HUES48 (cell line): ENCODE measurements at regions not wholly inside any gene's neighbourhood (a gene's known extent, or its start where the extent isn't known, plus 50 kb on each side); places are given as distances from the start of the nearest gene placed in this dataset.

Source experiments
- H3K27ac ChIP-seq: one replicate; pipeline ENCODE4 v1.7.0; 2013; ENCODE audit warnings: low read depth, low read length, inconsistent platforms
- H3K27me3 ChIP-seq: 2 replicates; pipeline ENCODE4 v1.6.1; 2013; ENCODE audit warnings: mild to moderate bottlenecking, low read length; ENCODE audit not compliant: control insufficient read depth, insufficient read depth
- H3K36me3 ChIP-seq: 2 replicates; pipeline ENCODE4 v1.6.1; 2013; ENCODE audit warnings: low read length; ENCODE audit not compliant: control insufficient read depth, insufficient read depth
- H3K4me1 ChIP-seq: 2 replicates; pipeline ENCODE4 v1.6.1; 2013; ENCODE audit warnings: mild to moderate bottlenecking, low read length; ENCODE audit not compliant: control insufficient read depth, insufficient read depth
- H3K4me3 ChIP-seq: 2 replicates; pipeline ENCODE4 v1.5.1; 2013; ENCODE audit warnings: mild to moderate bottlenecking, low read depth, low read length
- H3K9ac ChIP-seq: 2 replicates; pipeline ENCODE4 v1.6.1; 2013; ENCODE audit warnings: mild to moderate bottlenecking, low read depth, low read length, moderate library complexity
- H3K9me3 ChIP-seq: 2 replicates; pipeline ENCODE4 v1.6.1; 2013; ENCODE audit warnings: low read length; ENCODE audit not compliant: control insufficient read depth, insufficient read depth

DNA sequence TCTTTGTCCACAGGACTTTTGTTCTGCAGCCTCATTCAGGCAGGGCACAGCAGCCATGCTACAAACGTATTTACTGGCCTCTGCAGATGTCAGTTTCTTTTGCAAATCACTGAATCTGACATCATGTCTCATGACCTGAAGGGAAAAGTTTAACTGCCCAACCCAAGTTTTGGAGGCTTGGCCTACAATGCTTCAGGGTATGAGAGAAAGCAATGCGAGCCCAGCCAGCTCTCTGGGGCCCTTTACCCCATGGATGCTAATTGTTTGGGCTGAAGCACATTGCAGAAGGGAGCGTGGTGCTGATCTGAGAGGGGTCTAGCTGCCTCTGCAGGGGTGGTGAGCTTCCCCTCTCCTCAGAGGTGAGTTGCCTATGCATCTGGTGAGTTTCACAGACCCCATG lies 179.9 kb upstream of the CXCL12 start:
- no peaks in the 10 kb centered on the region for H3K27me3 ChIP-seq
- no peaks in the 10 kb centered on the region for H3K9me3 ChIP-seq
- H3K36me3 ChIP-seq, result no peaks in the 10 kb centered on the region
- H3K9ac ChIP-seq, result no peak overlapping the region
- H3K4me1 ChIP-seq, result no peaks in the 10 kb centered on the region
- no peak overlapping the region for H3K27ac ChIP-seq
- H3K4me3 ChIP-seq, result no peak overlapping the region

DNA sequence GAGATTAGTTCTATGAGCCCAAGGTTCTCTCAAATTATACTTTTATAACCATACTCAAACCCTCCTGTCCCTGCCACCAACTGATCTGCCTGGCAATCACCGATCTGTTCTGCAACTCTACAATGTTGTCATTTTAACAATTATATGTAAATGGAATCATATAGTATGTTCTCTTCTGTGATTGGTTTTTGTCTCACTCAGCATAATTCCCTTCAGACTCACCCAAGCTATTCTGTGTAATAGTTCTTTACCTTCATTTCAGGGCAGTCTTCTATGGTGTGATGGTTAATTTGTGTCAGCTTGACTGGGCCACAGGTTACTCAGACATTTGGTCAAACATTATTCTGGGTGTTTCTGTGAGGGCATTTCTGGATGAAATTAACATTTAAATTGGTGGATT lies 181.9 kb upstream of the CXCL12 start:
- H3K27me3 ChIP-seq, result no peaks in the 10 kb centered on the region
- H3K9ac ChIP-seq, result no peak overlapping the region
- H3K36me3 ChIP-seq, result no peaks in the 10 kb centered on the region
- H3K27ac ChIP-seq, result no peak overlapping the region
- no peaks in the 10 kb centered on the region for H3K4me1 ChIP-seq
- H3K4me3 ChIP-seq, result no peak overlapping the region
- no peaks in the 10 kb centered on the region for H3K9me3 ChIP-seq

DNA sequence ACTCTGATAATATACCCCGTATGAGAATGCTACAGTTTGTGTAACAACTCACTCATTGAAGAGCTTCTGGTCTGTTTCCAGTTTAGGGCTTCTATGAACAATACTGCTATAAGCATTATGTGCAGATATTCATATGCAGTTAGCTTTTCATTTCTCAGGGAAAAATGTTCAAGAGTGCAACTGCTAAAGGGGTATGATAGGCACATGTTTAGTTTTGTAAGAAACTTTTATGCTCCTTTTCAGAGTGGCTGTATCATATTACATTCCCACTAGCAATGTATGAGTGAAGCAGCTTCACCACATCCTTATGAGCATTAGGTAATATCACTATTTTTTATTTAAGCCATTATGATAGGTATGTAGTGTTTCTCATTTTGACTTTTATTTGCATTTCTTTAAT lies 182.6 kb upstream of the CXCL12 start:
- H3K27ac ChIP-seq, result no peak overlapping the region
- no peaks in the 10 kb centered on the region for H3K4me1 ChIP-seq
- H3K4me3 ChIP-seq, result no peak overlapping the region
- no peak overlapping the region for H3K9ac ChIP-seq
- no peaks in the 10 kb centered on the region for H3K9me3 ChIP-seq
- no peaks in the 10 kb centered on the region for H3K36me3 ChIP-seq
- H3K27me3 ChIP-seq, result no peaks in the 10 kb centered on the region

DNA sequence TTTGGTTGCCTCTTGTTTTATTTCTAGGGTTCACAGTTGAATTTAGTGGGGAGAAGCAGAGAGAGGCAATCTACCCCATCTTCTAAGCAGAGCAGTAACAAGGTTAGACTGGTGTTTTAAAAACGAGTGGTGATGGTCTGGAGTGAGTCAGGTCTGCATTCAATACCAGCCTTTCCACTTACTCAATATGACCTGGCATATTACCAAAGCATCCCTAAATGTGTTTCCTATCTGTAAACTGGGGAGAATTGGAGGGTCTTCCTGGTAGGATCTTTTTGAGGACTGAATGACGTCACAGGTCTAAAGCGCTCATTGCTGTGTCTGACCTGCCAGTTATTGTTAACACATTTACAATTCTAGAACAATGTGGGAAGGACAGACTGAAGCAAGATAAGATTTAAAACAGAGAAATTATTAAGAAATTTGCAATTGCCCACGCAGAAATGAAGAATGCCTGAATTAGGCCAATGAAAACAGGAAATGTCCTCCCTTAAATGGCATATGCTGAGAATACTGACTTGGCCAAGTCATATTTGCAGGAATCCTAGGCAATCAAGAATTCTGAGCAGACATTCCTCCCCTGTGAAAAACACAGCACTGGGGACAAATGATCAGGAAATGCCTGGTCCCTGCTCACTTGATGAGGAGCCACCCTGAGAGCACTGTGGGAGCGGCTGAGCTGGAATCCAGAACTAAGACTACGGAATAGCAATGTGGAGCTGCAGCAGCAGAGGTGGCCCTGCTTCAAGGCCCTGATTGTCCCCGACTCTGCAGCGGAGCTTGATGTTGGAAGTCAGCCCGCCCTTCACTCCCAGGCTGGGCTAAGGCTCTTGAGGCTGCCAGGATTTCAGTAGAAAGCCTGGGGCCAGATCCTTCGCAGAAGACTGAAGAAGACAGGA lies 184.5 kb upstream of the CXCL12 start:
- Histone ChIP-seq H3K27me3 (no peaks in the 10 kb centered on the region), H3K4me1 (no peaks in the 10 kb centered on the region), H3K4me3 (no peak overlapping the region), H3K9me3 (no peaks in the 10 kb centered on the region), H3K27ac (no peak overlapping the region), H3K36me3 (no peaks in the 10 kb centered on the region), H3K9ac (no peak overlapping the region)

DNA sequence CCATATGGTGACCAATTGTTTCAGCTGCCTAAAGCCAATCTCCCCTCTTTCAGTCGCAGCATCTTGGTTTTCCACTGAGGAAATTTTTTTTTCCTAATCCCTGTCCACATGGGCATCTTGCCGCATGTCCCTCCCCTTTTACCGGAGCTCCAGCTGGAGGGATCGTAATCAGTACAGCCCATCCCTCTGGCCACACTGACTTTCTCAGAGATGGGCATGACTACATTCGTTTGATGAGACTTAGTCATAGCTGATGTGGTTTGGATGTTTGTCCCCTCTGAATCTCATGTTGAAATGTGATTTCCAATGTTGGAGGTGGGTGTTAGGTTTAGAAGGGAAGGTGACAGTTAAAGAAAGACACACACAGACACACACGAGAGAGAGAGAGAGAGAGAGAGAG lies 186.8 kb upstream of the CXCL12 start:
- no peaks in the 10 kb centered on the region for H3K36me3 ChIP-seq
- H3K9me3 ChIP-seq, result no peaks in the 10 kb centered on the region
- H3K9ac ChIP-seq, result no peak overlapping the region
- H3K27me3 ChIP-seq, result no peaks in the 10 kb centered on the region
- no peaks in the 10 kb centered on the region for H3K4me1 ChIP-seq
- H3K27ac ChIP-seq, result no peak overlapping the region
- H3K4me3 ChIP-seq, result no peak overlapping the region

DNA sequence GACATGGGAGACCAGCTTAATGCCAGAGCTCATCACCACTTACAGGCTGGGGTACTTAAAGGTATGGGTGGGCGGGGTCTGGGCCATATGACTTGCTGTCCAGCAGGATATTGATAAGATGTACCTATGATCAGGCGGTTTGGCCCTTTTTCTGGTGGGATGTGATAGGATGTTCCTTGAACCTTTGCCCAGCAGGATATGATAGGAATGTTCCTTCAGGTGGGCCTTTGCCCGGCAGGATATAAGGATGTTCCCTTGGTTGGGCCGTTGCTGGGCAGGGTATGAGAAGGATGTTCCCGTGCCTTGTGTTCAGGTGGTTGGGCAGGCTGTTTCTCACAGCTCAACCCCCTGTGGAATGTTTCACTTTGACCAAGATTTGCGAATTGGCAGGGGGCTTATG lies 187.2 kb upstream of the CXCL12 start:
- no peak overlapping the region for H3K27ac ChIP-seq
- H3K27me3 ChIP-seq, result no peaks in the 10 kb centered on the region
- no peaks in the 10 kb centered on the region for H3K4me1 ChIP-seq
- H3K36me3 ChIP-seq, result no peaks in the 10 kb centered on the region
- H3K4me3 ChIP-seq, result no peak overlapping the region
- no peak overlapping the region for H3K9ac ChIP-seq
- no peaks in the 10 kb centered on the region for H3K9me3 ChIP-seq

DNA sequence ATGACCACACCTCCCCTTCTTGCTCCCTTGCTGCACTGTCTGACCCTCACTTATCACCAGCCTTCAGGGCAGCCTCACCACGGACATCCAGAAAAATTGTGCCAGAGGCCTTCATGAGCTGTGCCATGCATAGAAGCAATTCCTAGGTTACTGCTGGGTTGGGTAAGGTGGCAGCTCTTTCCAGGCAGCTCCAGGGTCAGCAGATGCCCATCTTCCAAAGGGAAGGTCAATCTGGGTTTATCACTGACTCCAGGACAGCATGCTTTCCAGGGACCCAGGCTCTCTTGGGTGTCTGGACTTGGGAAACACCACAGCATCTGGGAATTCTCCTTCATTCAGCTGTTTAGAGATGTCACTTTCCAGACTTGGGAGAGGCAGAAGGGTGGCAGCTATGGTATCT lies 188.9 kb upstream of the CXCL12 start:
- Histone ChIP-seq H3K27me3 (no peaks in the 10 kb centered on the region), H3K4me3 (no peak overlapping the region), H3K9ac (no peak overlapping the region), H3K27ac (no peak overlapping the region), H3K4me1 (no peaks in the 10 kb centered on the region), H3K9me3 (no peaks in the 10 kb centered on the region), H3K36me3 (no peaks in the 10 kb centered on the region)

DNA sequence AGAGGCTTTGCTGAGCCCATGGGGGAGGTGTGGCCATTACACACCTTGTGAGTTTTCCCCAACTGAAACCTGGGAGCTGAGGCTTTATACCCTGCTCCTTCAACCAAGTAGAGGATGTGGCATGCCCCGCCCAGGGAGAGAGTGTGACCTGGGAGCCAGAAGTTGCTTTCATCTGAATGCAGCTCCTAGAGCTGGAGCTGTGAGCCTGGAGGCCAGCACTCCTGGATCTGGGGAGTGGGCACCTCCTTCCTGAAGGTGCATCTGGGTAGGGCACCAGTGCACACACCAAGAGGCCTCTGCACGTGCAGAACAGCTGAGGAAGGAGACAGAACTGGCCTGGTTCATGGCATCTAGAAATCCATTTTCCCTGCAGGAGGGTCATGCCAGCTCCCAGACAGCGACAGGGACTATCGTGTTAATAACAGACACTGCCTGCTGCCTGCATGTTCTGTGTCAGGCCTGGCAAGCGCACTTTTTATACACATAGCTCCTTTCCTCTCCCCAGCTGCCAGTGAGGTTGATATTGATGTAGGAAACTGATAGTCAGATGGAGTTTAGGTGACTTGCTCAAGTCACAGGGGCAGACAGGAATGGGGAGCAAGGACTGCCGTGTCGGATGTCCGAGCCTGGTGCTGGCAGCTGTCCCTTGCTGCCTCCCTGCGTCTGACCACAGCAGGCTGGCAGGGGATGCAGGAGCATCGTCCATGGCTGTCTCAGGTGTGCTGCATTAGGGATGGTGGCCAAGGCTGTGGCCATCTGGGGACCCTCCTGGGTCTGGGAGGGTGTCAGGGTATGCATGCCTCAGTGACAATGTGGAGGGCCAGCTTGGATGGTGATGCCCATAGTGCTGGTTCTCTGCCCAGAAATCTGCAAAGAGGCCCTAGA lies 189.9 kb upstream of the CXCL12 start:
- H3K9me3 ChIP-seq, result no peaks in the 10 kb centered on the region
- no peaks in the 10 kb centered on the region for H3K36me3 ChIP-seq
- no peaks in the 10 kb centered on the region for H3K4me1 ChIP-seq
- H3K27ac ChIP-seq, result no peak overlapping the region
- no peak overlapping the region for H3K9ac ChIP-seq
- H3K4me3 ChIP-seq, result no peak overlapping the region
- H3K27me3 ChIP-seq, result no peaks in the 10 kb centered on the region

DNA sequence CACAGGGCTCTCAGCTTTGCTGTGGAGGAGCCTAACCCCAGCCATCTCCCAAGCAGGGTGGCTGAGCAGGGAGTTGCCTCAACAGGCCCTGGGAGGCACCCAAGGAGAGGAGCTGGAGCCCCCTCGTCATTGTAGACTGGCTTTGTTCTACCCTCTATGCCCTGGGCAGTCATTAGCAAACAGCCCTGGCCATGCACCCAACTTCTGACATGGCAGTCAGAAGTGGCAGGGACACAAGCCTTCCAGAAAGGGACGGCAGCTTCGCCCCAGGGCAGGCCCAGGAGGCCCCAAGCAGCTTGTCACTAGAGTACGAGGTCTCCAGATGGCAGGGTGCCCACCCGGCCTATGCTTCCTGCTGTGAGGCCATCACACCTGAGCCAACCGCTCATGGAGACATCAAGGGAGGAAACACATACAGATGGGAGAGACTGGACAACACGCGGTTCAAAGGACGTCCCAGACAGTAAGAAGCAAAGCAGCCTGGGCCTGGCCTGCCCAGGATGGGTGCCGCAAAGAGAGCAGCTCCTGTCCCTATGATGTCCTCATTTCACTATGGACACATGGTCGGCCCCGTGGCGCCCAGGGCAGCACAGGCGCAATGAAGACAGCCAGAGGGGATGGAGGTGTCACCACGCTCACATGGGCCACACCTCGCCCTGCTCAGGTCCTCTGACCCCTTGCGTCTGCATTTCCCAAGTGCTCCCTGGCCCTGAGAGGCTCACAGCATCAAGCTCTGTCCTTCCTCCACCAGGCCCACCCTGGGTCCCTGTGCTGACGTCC lies 190.9 kb upstream of the CXCL12 start:
- Histone ChIP-seq H3K27ac (no peak overlapping the region), H3K27me3 (no peaks in the 10 kb centered on the region), H3K36me3 (no peaks in the 10 kb centered on the region), H3K4me3 (no peak overlapping the region), H3K4me1 (no peaks in the 10 kb centered on the region), H3K9me3 (no peaks in the 10 kb centered on the region), H3K9ac (no peak overlapping the region)

DNA sequence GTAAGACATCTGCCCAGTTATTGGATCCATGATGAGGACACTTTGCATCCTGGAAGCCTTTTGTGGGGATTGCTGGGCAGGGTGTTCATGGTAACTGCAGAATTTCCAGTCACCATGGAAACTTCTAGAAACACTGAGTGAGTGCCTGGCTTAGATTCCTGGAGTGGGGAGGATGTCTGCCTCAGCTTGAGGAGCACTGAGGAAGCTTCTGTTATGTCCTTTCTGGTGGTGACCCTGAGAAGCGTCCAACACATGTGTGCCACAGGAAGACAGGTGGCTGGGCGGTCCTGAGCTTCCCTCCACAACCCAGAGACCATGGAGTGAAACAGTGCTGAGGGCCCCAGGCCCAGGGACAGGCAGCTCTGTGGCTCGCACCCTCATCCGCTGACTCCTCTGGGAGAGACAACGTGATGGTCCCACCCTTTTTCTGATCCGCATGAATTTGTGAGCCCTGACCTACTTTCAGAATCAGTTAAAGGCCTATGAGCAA lies 191.8 kb upstream of the CXCL12 start:
- Histone ChIP-seq H3K4me1 (no peaks in the 10 kb centered on the region), H3K9ac (no peak overlapping the region), H3K9me3 (no peaks in the 10 kb centered on the region), H3K27ac (no peak overlapping the region), H3K4me3 (no peak overlapping the region), H3K27me3 (no peaks in the 10 kb centered on the region), H3K36me3 (no peaks in the 10 kb centered on the region)
